ENCODE measurements at regions not wholly inside any gene's neighbourhood (a gene's known extent, or its start where the extent isn't known, plus 50 kb on each side); places are given as distances from the start of the nearest gene placed in this dataset.
"Not testable (repeated sequence)": the region's sequence is repeated elsewhere in the genome, so short reads cannot be mapped to it uniquely, and the experiment has no call there.

DNA sequence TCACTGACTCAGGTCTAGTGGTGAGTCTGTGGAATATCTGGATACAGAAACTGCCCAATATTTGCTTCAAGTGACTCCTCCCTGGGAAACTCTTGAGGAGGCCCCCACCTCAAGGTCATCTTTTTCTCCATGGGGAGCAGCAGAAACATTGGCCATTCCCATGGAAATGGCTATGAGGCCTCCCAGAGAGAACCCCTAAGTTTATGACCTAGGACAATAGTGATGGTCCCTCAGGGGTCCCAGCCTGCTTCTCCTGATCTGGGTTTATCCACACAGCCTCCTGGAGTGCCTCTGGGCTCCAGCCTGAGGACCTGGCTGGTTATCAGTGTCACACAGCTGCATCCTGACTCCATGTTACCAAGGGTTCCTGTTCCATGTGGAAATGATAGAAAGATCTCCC, 131.2 kb downstream of the ZNF280B start:
- DNase-seq (ENCODE audit: extremely low read depth, low read depth) = no peak
- no peak for TF ChIP-seq CTCF (IDR thresholded peaks at IDR 0.05; ENCODE audit: low read depth, low read length)

DNA sequence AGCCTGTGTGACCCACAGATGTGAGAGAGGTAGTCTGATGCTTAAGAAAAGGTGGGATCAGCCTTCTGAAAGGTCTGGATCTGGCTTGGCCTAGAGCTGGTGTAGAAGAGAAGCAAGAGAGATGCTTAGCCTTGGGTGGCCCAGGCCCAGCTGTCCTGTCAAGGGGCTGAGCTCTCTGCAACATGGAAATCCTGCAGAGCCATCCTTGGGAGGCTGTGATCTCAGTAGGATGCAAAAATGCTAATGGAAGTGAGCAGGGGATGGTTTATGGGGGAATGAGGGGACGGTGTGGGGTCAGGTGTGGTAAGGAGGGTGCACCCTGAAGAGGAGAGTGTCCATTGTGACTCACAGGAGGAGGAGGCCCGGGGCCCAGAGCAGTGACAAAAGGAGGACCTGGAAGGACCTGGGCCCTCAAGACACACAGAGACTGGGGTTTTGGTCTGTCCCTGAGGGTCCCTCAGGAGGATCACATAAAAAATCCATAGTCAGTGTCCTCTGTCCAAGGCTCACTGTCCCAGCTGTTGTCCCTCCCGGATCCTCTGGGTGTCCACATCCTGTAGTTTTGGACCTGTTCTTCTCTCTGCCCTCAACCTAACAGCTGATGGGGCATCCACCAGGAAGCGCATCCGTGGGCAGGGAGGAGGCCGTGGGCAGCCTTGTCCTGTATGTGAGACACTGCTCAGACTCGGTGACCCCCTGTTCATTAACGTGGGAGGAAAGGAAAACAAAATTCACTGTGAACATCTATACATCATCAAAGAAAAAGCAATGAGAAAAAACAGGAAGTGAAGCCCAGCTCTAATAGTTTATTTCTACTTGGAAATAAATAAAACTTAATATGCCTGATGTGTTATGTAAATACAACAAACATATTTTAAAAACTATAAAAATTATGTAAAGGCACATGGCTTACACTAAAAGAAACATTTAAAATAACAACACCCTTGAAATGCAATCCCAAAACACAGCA, 129.8 kb downstream of the ZNF280B start:
- TF ChIP-seq CTCF (IDR thresholded peaks at IDR 0.05; ENCODE audit: low read depth, low read length) = no peak
- no peak for DNase-seq (ENCODE audit: extremely low read depth, low read depth)

- TF ChIP-seq CTCF (IDR thresholded peaks at IDR 0.05; ENCODE audit: low read depth, low read length) = no peak; the same call in 1 of the 2 replicates
- no peak for DNase-seq (ENCODE audit: extremely low read depth, low read depth)
Measured at GRCh38 chr22:22380098-22381030, 128.2 kb downstream of the ZNF280B start.

- DNase-seq (ENCODE audit: extremely low read depth, low read depth) = not testable (repeated sequence)
Measured at GRCh38 chr22:22381292-22381691, 127.2 kb downstream of the ZNF280B start.

DNA sequence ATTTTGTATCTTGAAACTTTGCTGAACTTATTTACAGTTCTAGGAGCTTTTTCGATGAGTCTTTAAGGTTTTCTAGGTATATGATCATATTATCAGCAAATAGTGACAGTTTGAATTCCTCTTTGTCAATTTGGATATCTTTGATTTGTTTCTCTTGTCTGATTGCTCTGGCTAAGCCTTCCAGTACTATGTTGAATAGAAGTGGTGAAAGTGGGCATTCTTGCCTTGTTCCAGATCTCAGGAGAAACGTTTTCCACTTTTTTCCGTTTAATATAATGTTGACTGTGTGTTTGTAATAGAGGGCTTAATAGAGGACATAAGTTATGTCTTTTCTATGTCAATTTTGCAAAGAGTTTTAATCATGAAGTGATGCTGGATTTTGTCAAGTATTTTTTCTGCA, 124.3 kb downstream of the ZNF280B start:
- no peak for DNase-seq (ENCODE audit: extremely low read depth, low read depth)
- no peak for TF ChIP-seq CTCF (IDR thresholded peaks at IDR 0.05; ENCODE audit: low read depth, low read length)

- DNase-seq (ENCODE audit: extremely low read depth, low read depth) = no peak
- TF ChIP-seq CTCF (IDR thresholded peaks at IDR 0.05; ENCODE audit: low read depth, low read length) = no peak
Measured at GRCh38 chr22:22384668-22385244, 123.8 kb downstream of the ZNF280B start.

DNA sequence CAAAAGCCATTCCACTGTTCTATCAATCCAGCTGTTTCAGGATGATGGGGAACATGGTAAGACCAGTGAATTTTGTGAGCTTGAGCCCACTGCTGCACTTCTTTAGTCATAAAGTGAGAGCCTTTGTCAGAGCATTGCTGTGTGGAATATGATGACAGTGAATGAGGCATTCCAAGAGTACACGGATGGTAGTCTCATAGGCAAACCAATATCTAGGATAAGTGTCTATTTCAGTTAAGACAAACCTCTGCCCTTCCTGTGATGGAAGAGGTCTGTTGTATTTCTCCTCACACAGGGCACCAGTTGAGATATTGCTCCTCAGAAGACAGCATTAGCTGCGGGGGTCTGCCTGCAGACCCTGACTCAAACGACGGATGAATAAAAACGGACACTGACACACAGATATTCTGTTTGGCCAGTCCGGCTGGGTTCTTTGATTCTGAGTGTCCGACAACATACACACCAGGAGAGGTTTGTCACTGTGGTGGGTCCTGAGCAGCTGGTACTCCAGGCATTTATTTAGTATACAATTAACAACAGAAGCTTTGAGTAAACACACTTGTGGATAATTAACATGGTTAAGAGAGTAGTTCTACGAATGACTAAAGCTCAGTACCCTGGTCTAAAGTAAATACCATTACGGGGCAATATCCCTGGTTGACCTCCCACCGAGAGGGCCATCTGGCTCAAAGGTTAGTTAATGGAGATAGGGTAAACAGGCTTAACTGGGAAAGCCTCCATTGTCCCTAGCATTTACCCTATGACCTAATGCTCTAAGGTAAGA, 121.7 kb downstream of the ZNF280B start:
- no peak for TF ChIP-seq CTCF (IDR thresholded peaks at IDR 0.05; ENCODE audit: low read depth, low read length)
- no peak for DNase-seq (ENCODE audit: extremely low read depth, low read depth)

Measured in AG09319 (cell line).